Esophagus muscularis mucosa (tissue), 4 donors: ENCODE measurements at regions not wholly inside any gene's neighbourhood (a gene's known extent, or its start where the extent isn't known, plus 50 kb on each side); places are given as distances from the start of the nearest gene placed in this dataset.

ENCODE experiments used
- DNase-seq: peaks from one replicate; pipeline ENCODE4 v3.0.0-alpha.2; 2017; ENCODE audit errors: extremely low spot score
- H3K27ac ChIP-seq, 4 donors: fragments of 200-600 bp; sonication (generic); replicated peaks in 1 of 4; 1 replicate in 3 of 4; 2 replicates in 1 of 4; pipeline ENCODE4 v1.5.1; 2016 to 2019; ENCODE audit warnings: mild to moderate bottlenecking in 1 of 4
- H3K27me3 ChIP-seq, 4 donors: fragments of 200-600 bp; sonication (generic); one replicate each; pipeline versions ENCODE4 v1.5.1 to v1.6.0; 2016 to 2019
- H3K36me3 ChIP-seq, 4 donors: fragments of 200-600 bp; sonication (generic); one replicate each; pipeline ENCODE4 v1.5.1; 2016 to 2019
- H3K4me1 ChIP-seq, 4 donors: fragments of 200-600 bp; sonication (generic); one replicate each; pipeline ENCODE4 v1.5.1; 2016 to 2019
- H3K4me3 ChIP-seq, 4 donors: fragments of 200-600 bp; sonication (generic); 1 replicate in 2 of 4; 2 replicates in 2 of 4; pipeline ENCODE4 v1.5.1; 2016 to 2019; ENCODE audit warnings: mild to moderate bottlenecking in 4 of 4, moderate library complexity in 1 of 4
- H3K9me3 ChIP-seq, 4 donors: fragments of 200-600 bp; sonication (generic); 1 replicate in 3 of 4; 2 replicates in 1 of 4; pipeline ENCODE4 v1.5.1; 2016 to 2019
- EP300 ChIP-seq: sonication (generic); formaldehyde crosslinking; IDR thresholded peaks from one replicate; pipeline ENCODE4 v1.6.1; 2017; ENCODE audit warnings: antibody characterized with exemption
- POLR2A ChIP-seq: fragments of 450-650 bp; IDR thresholded peaks from one replicate; pipeline ENCODE4 v1.6.1; 2017; ENCODE audit warnings: antibody characterized with exemption, moderate library complexity, mild to moderate bottlenecking, low read depth
- POLR2AphosphoS5 ChIP-seq, 2 donors: sonication (generic); formaldehyde crosslinking; IDR thresholded peaks; one replicate each; pipeline ENCODE4 v1.6.1; 2017; ENCODE audit warnings: antibody characterized with exemption in 2 of 2
- WGBS: methylation state at CpG from one replicate; pipeline ENCODE4 v1.1.5; 2018; 5-methylcytosine and 5-hydroxymethylcytosine counted together
- intact Hi-C: fragments of 100-400 bp; cut with DNase I; formaldehyde crosslinking; loops from one replicate; pipeline ENCODE4 v1.15.1; 2023
- TF ChIP-seq, protein P1 (sequence below), 3 experiments: fragments of 200-600 bp in 2 of 3; fragments of 450-650 bp in 1 of 3; sonication (generic) in 2 of 3; IDR thresholded peaks; one replicate each; pipeline ENCODE4 v1.5.1; 2017 to 2019; ENCODE audit warnings: antibody characterized with exemption in 3 of 3, mild to moderate bottlenecking in 2 of 3, moderate library complexity in 1 of 3

DNA sequence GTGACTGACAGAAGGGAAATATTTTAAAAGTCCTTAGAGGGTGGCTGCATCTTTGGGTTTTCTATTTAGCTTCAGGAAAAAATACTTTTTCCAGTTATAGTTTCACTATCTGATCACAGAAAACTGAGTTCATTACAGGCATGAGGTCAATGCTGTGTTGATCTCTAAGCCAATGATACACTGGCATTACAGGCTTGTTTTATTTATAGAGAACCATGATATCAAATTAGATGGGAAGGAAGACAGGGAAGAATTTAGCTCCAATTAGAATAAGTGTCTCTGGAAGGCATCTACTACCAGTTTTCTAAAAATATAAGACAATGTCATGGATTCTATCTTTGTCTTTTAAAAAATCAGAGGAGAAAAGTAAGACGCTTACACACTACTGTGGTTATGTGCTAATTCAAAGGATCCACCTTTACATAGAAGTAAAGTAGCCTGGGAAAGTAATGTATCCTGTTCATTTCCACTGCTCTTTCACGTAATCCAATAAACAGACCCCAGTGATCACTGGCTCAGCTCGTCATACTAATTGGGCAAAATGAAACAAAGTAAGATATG is 344.5 kb upstream of the PPARGC1A start:
- TF ChIP-seq, protein P1, sequence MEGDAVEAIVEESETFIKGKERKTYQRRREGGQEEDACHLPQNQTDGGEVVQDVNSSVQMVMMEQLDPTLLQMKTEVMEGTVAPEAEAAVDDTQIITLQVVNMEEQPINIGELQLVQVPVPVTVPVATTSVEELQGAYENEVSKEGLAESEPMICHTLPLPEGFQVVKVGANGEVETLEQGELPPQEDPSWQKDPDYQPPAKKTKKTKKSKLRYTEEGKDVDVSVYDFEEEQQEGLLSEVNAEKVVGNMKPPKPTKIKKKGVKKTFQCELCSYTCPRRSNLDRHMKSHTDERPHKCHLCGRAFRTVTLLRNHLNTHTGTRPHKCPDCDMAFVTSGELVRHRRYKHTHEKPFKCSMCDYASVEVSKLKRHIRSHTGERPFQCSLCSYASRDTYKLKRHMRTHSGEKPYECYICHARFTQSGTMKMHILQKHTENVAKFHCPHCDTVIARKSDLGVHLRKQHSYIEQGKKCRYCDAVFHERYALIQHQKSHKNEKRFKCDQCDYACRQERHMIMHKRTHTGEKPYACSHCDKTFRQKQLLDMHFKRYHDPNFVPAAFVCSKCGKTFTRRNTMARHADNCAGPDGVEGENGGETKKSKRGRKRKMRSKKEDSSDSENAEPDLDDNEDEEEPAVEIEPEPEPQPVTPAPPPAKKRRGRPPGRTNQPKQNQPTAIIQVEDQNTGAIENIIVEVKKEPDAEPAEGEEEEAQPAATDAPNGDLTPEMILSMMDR (IDR thresholded peaks at IDR 0.05), result no peak
- Histone ChIP-seq H3K4me1 (no peaks in the 10 kb centered on the region), H3K27me3 (no peaks in the 10 kb centered on the region), H3K27ac (no peak overlapping the region), H3K36me3 (no peaks in the 10 kb centered on the region), H3K9me3 (no peaks in the 10 kb centered on the region), H3K4me3 (no peak overlapping the region)
- 88% methylated on average over 3 of the region's 3 CpGs for WGBS
- intact Hi-C loops, result no loop called here
- DNase-seq, result no peak

DNA sequence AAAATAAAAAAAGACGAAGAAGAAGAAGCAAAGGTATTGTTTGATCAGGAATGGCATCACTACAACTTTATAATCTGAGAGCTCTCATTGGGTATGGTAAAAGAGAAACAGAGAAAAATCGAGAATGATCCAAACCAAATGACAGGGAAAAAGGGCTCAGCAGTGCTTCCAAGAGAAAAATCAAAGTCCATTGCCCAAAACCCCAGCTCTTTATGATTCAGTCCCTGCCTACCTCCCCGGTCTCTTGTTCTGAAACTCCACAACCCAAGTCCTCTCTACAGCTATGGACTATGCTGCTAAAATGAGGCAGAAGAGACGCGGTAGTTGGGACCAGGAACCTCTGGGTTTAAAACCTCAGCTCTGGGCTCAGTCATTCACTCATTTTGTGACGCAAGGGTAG is 341.1 kb upstream of the PPARGC1A start:
- DNase-seq, result no peak
- no peaks in the 10 kb centered on the region for H3K4me1 ChIP-seq
- H3K27ac ChIP-seq, result no peak overlapping the region
- TF ChIP-seq POLR2AphosphoS5 (IDR thresholded peaks at IDR 0.05), result no peak
- no peak for TF ChIP-seq EP300
- TF ChIP-seq, protein P1 (IDR thresholded peaks at IDR 0.05), result no peak
- no peak for TF ChIP-seq POLR2A
- no peaks in the 10 kb centered on the region for H3K27me3 ChIP-seq
- H3K9me3 ChIP-seq, result no peaks in the 10 kb centered on the region
- intact Hi-C loops, result no loop called here
- WGBS, result 92% methylated on average over 6 of the region's 6 CpGs
- H3K36me3 ChIP-seq, result no peaks in the 10 kb centered on the region
- no peak overlapping the region for H3K4me3 ChIP-seq

DNA sequence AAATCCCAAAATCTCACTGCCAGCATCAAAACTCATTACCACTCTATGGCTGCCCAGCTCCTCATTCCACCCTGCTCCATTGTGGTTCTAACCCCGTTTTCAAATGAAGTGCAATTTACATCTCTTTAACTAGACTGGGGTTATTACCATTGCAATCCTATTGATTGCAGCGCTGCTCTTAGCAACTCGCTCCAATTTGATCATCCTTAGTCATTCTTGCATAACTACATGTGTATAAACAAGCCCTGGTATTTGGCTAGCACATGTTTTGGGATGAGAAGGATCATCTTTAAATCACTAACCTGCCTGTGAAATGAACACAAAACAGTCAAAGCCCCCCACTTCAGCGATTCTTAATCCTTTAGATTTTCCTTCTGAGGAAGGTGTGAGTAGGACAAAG is 340.1 kb upstream of the PPARGC1A start:
- Histone ChIP-seq H3K4me1 (no peaks in the 10 kb centered on the region), H3K9me3 (no peaks in the 10 kb centered on the region), H3K27me3 (no peaks in the 10 kb centered on the region), H3K27ac (no peak overlapping the region), H3K4me3 (no peak overlapping the region), H3K36me3 (no peaks in the 10 kb centered on the region)
- TF ChIP-seq, protein P1 (IDR thresholded peaks at IDR 0.05), result no peak
- intact Hi-C loops, result no loop called here
- 86% methylated on average over 4 of the region's 4 CpGs for WGBS
- no peak for DNase-seq

DNA sequence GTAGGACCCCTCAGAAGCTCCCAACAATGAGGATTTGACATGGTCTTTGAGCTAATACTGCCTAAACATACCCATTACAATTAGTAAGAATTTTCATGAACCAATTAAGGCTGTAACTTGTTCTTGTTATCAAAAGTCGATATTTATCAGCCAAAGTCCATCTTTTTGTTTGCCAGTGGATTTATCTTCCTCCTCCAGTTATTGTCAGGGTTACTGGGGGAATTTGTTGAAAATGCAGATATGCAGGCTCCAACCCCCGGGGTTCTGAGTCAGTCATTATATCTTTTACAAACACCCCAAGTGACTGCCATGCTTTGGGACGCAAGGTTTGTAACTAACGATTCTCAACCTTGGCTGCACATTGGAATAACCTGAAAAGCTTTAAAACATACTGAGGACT is 338.8 kb upstream of the PPARGC1A start:
- DNase-seq, result no peak
- no peak overlapping the region for H3K27ac ChIP-seq
- H3K27me3 ChIP-seq, result no peaks in the 10 kb centered on the region
- H3K36me3 ChIP-seq, result no peaks in the 10 kb centered on the region
- 90% methylated on average over 4 of the region's 4 CpGs for whole genome bisulfite sequencing
- H3K9me3 ChIP-seq, result no peaks in the 10 kb centered on the region
- intact Hi-C loops, result no loop called here
- H3K4me1 ChIP-seq, result no peaks in the 10 kb centered on the region
- no peak overlapping the region for H3K4me3 ChIP-seq
- TF ChIP-seq, protein P1 (IDR thresholded peaks at IDR 0.05), result no peak
- no peak for TF ChIP-seq POLR2AphosphoS5 (IDR thresholded peaks at IDR 0.05)
- TF ChIP-seq POLR2A, result no peak
- no peak for TF ChIP-seq EP300

DNA sequence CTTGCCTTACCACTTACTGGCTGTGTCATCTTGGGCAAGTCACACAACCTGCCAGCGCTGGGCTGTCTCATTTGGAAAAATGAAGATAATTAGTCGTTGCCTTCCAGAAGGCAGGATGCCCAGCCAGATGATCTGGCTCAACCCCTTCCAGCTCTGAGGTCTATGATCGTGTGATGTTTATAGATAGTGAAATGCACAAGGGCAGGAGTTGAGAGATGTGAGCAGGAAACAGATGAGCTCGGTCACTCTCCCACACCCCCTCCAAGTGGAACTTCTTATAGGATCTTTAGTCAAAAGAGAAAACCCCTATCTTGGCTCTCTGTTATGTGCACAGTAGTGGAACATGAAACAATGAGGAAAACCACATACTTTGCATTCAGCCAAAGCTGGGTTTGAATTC is 336.8 kb upstream of the PPARGC1A start:
- H3K4me1 ChIP-seq, result no peaks in the 10 kb centered on the region
- no peak overlapping the region for H3K27ac ChIP-seq
- no peaks in the 10 kb centered on the region for H3K9me3 ChIP-seq
- no peak for TF ChIP-seq EP300
- TF ChIP-seq POLR2A, result no peak
- TF ChIP-seq, protein P1 (IDR thresholded peaks at IDR 0.05), result no peak
- TF ChIP-seq POLR2AphosphoS5 (IDR thresholded peaks at IDR 0.05), result no peak
- H3K4me3 ChIP-seq, result no peak overlapping the region
- no peaks in the 10 kb centered on the region for H3K36me3 ChIP-seq
- 45% methylated on average over 4 of the region's 4 CpGs for WGBS
- intact Hi-C loops, result no loop called here
- H3K27me3 ChIP-seq, result no peaks in the 10 kb centered on the region
- DNase-seq, result no peak
